Suprapubic skin (tissue), 4 donors: ENCODE measurements at regions not wholly inside any gene's neighbourhood (a gene's known extent, or its start where the extent isn't known, plus 50 kb on each side); places are given as distances from the start of the nearest gene placed in this dataset.

Experiments
- DNase-seq, 2 donors: peaks; one replicate each; pipeline ENCODE4 v3.0.0-alpha.2; 2019; ENCODE audit warnings: low spot score in 2 of 2
- H3K27ac ChIP-seq: fragments of 200-600 bp; sonication (generic); one replicate; pipeline ENCODE4 v1.5.1; 2019
- H3K27me3 ChIP-seq: fragments of 200-600 bp; sonication (generic); one replicate; pipeline ENCODE4 v1.5.1; 2019
- H3K36me3 ChIP-seq: fragments of 200-600 bp; sonication (generic); one replicate; pipeline ENCODE4 v1.5.1; 2019
- H3K4me1 ChIP-seq: fragments of 200-600 bp; sonication (generic); one replicate; pipeline ENCODE4 v1.5.1; 2019
- H3K4me3 ChIP-seq: fragments of 200-600 bp; sonication (generic); one replicate; pipeline ENCODE4 v1.5.1; 2019; ENCODE audit warnings: mild to moderate bottlenecking
- H3K9me3 ChIP-seq: fragments of 200-600 bp; sonication (generic); one replicate; pipeline ENCODE4 v1.5.1; 2019
- CTCF ChIP-seq, 2 donors: fragments of 200-600 bp in 1 of 2; fragments of 450-650 bp in 1 of 2; sonication (generic) in 1 of 2; IDR thresholded peaks; one replicate each; pipeline ENCODE4 v1.5.1; 2016 to 2019; ENCODE audit warnings: antibody characterized with exemption in 2 of 2, mild to moderate bottlenecking in 1 of 2, moderate library complexity in 1 of 2
- EP300 ChIP-seq: sonication (generic); formaldehyde crosslinking; IDR thresholded peaks from one replicate; pipeline ENCODE4 v1.6.1; 2017; ENCODE audit warnings: antibody characterized with exemption
- POLR2A ChIP-seq, 2 donors: fragments of 450-650 bp; IDR thresholded peaks; one replicate each; pipeline ENCODE4 v1.6.1; 2017; ENCODE audit warnings: antibody characterized with exemption in 2 of 2, mild to moderate bottlenecking in 2 of 2, moderate library complexity in 2 of 2
- POLR2AphosphoS5 ChIP-seq, 3 donors: sonication (generic); formaldehyde crosslinking; IDR thresholded peaks; one replicate each; pipeline ENCODE4 v1.6.1; 2017; ENCODE audit warnings: antibody characterized with exemption in 3 of 3
- WGBS: methylation state at CpG from one replicate; pipeline ENCODE4 v1.1.5; 2018; 5-methylcytosine and 5-hydroxymethylcytosine counted together

- WGBS = 64% methylated on average over 5 of the region's 5 CpGs
- no peaks in the 10 kb centered on the region for H3K4me1 ChIP-seq
- no peak for DNase-seq
- H3K27me3 ChIP-seq = no peaks in the 10 kb centered on the region
- no peak overlapping the region for H3K4me3 ChIP-seq
- TF ChIP-seq POLR2AphosphoS5 (IDR thresholded peaks at IDR 0.05) (no peak), EP300 (no peak), POLR2A (IDR thresholded peaks at IDR 0.05) (no peak), CTCF (IDR thresholded peaks at IDR 0.05) (no peak)
- H3K27ac ChIP-seq = no peak overlapping the region
- H3K9me3 ChIP-seq = no peaks in the 10 kb centered on the region
- H3K36me3 ChIP-seq = no peaks in the 10 kb centered on the region
Observed at GRCh38 chr2:106018141-106018540, 176.0 kb downstream of the UXS1 start.

DNA sequence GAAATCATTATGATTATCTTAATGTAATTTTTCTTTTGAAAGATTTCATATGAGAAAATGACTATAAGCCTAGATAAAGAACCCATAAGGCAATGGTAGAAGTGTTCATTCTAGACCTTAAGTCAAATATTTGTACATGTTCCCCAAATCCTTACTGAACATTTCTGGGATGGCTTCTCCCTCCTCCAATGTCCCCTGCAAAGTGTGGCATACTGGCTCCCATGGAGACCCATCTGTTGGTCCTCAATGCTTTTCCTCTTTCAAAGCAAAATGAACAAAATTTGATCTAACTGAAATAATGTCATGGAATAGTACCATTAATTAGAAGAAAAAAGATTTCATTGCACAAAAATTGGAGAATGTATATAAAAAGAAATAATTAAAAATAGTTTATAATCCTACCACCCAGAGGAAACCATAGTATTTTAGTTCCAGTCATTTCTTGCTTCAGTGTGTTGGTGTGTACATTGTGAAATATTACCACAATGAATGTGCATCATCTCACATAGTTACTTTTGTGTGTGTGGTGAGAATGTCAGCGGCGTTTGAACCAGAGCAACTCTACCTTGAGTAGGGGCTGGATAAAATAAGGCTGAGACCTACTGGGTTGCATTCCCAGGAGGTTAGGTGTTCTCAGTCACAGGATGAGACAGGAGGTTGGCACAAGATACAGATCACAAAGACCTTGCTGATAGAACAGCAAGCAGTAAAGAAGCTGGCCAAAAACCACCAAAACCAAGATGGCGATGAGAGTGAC lies 181.3 kb downstream of the UXS1 start:
- Histone ChIP-seq H3K4me1 (no peaks in the 10 kb centered on the region), H3K4me3 (no peak overlapping the region), H3K27me3 (no peaks in the 10 kb centered on the region), H3K36me3 (no peaks in the 10 kb centered on the region), H3K9me3 (peaks cover 2% of the 10 kb centered on the region), H3K27ac (no peak overlapping the region)
- TF ChIP-seq EP300 (no peak), POLR2A (IDR thresholded peaks at IDR 0.05) (no peak), POLR2AphosphoS5 (IDR thresholded peaks at IDR 0.05) (no peak), CTCF (IDR thresholded peaks at IDR 0.05) (no peak)
- 84% methylated on average over 3 of the region's 3 CpGs for WGBS
- DNase-seq = no peak

- no peak for DNase-seq
- TF ChIP-seq CTCF (IDR thresholded peaks at IDR 0.05) (no peak), EP300 (no peak), POLR2A (IDR thresholded peaks at IDR 0.05) (no peak), POLR2AphosphoS5 (IDR thresholded peaks at IDR 0.05) (no peak)
Observed at GRCh38 chr2:106012001-106012590, 182.0 kb downstream of the UXS1 start.

GRCh38 chr2:106011380-106011779 lies 182.7 kb downstream of the UXS1 start:
- WGBS = 79% methylated on average over 2 of the region's 2 CpGs
- no peak for DNase-seq

More at GRCh38 chr2:106012001-106012590, 182.0 kb downstream of the UXS1 start:
- Histone ChIP-seq H3K9me3 (peaks cover 9% of the 10 kb centered on the region), H3K4me3 (no peak overlapping the region), H3K27ac (no peak overlapping the region), H3K36me3 (no peaks in the 10 kb centered on the region), H3K4me1 (no peaks in the 10 kb centered on the region), H3K27me3 (no peaks in the 10 kb centered on the region)
- 73% methylated on average over 4 of the region's 4 CpGs for WGBS

More at GRCh38 chr2:106011380-106011779, 182.7 kb downstream of the UXS1 start:
- H3K4me3 ChIP-seq = no peak overlapping the region
- H3K27ac ChIP-seq = no peak overlapping the region
- peaks cover 10% of the 10 kb centered on the region for H3K9me3 ChIP-seq
- H3K4me1 ChIP-seq = no peaks in the 10 kb centered on the region
- no peaks in the 10 kb centered on the region for H3K36me3 ChIP-seq
- no peaks in the 10 kb centered on the region for H3K27me3 ChIP-seq
- no peak for TF ChIP-seq EP300
- no peak for TF ChIP-seq CTCF (IDR thresholded peaks at IDR 0.05)
- no peak for TF ChIP-seq POLR2A (IDR thresholded peaks at IDR 0.05)
- no peak for TF ChIP-seq POLR2AphosphoS5 (IDR thresholded peaks at IDR 0.05)
